GM19025 (cell line): ENCODE measurements at regions not wholly inside any gene's neighbourhood (a gene's known extent, or its start where the extent isn't known, plus 50 kb on each side); places are given as distances from the start of the nearest gene placed in this dataset.

Experiments used
- ATAC-seq: cut with Tn5 transposase; IDR thresholded peaks from one replicate; pipeline ENCODE4 v1.9.1; 2021; ENCODE audit warnings: mild to moderate bottlenecking, low read depth, moderate library complexity; ENCODE audit not compliant: unreplicated experiment

DNA sequence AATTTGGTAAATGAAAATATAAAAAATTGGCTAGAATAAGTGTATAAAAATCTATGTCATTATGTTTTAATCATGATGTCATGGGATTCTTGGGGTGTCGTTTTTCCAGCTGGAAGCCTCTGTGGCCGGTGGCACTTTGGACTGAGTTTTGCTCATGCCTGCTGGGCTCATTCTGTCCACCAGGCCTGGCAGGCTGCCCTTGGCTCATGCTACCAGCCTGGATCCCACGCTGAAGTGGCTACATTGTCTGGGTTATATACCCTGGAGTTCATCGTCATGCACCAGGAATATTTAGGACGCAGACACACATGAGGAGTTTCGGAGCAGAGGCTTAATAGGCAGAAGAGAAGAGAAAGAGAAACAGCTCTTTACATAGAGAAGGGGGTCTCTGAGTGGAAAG lies 1913.7 kb upstream of the WWC1 start:
- no peak for ATAC-seq

DNA sequence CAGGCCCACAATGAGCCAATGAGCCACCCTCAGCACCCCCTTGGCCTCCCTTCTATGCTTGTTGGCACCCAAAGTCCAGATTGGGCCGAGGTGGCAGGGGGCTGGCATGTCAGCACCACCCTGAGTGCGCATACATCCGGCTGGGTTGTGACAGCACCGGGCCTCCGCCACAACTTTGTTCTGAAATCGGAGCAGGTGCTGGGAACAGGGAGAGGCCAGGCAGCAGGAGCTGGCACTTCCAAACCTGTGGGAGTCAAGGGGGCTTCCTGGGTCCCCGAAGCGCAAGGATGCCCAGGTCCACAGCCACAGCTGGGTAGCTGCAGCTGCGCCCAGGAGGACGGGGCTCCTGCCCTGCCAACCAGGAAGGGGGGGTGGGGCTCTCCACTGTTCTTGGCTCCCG lies 1911.9 kb upstream of the WWC1 start:
- ATAC-seq, result no peak

GRCh38 chr5:166382031-166382430 lies 1909.4 kb upstream of the WWC1 start:
- no peak for ATAC-seq

DNA sequence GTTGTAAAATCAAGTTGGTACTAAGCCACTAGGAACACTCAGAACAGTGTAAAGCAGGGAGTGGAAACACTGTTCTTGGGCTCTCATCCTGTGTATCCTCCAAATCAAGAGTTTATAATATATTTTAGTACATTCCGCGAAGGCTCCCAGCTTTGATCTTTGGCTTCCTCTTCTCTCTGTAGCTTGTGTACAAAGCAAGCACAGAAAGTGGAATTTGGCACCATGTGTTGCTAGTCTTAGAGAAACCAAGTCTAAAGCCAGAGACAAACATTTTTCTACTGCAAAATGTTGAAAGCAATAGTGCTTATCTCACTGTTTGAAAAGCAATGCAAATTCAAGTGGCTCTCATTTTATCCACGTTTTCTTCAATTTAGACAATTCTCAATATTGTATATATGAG lies 1893.3 kb upstream of the WWC1 start:
- no peak for ATAC-seq

- no peak for ATAC-seq
Observed at GRCh38 chr5:166399781-166400180, 1891.7 kb upstream of the WWC1 start.

DNA sequence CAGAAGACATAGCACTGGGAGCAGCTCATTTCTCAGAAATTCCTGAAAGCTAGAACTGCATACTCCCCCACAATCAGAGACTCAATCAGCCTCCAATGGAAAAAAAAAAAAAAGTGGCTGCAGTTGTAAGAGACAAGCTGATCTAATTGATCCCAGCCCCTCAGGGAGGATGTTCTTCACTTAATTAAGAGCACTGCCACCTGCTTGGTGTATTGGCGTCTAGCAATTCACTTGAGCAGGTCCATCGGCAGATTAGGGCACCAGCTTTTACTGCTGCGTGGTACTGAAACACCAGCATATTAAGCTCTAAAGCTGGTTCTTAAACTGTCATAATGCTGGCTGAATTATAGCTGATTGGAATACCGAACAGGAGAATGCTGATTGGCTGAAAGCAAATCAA lies 1890.1 kb upstream of the WWC1 start:
- no peak for ATAC-seq

GRCh38 chr5:166412191-166412590 lies 1879.3 kb upstream of the WWC1 start:
- ATAC-seq, result no peak

DNA sequence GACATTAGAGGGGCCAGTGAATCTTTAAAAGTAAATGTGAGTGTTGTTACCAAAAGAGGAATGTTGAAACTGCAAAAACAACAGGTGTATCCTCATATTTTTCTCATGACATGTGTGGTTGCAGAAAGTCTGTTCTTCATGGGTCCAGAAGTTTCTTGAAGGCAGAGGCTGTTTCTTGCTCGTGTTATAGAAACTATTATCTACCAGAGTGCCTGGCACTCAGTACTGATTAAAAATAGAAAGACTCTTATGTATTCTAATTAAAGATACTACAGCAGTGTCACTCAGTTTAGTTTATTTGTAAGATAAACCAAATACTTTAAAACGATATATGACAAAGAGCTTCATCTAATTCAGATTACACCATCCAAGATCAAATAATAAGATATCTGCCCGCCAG lies 1864.2 kb upstream of the WWC1 start:
- no peak for ATAC-seq

GRCh38 chr5:166428264-166428803 lies 1863.1 kb upstream of the WWC1 start:
- no peak for ATAC-seq

GRCh38 chr5:166430491-166431319 lies 1860.7 kb upstream of the WWC1 start:
- ATAC-seq, result no peak

DNA sequence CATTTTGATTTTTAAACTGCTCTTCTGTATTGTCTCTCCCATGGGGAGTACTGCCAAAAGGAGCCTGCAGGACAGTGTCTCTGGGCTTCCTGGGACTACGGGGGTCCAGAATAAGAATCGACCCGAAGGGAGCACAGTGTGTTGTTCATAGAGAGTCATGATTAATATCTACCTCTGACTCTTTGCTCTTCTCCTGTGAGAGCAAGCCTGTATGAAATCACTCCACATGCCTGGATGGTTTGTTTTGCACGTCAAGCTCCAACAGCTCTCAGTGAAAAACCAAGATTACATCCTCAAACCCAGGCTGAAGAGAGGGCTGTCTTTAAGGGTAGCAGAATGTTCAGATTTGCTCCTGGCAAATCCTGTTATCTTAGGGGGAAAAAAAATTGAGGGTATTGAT lies 1860.0 kb upstream of the WWC1 start:
- no peak for ATAC-seq

GRCh38 chr5:166433679-166434078 lies 1857.8 kb upstream of the WWC1 start:
- no peak for ATAC-seq

DNA sequence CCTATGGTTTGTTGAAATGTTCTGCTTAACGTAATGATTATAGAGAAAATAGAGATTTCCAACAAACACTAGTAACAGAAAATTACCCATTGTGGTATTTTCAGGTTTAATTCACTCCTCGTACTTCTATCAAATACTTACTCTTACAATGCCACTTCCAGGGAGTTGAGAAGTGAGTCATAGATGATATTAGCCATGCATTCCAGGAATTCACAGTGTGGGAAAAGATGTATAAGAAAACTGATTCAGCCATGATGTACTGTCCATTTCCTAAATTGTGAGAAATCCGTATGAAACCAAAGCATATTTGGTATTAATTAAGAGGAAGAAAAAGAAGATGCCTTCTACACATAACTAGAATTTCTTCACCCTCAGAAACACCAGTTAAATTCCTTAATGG lies 1854.6 kb upstream of the WWC1 start:
- no peak for ATAC-seq

DNA sequence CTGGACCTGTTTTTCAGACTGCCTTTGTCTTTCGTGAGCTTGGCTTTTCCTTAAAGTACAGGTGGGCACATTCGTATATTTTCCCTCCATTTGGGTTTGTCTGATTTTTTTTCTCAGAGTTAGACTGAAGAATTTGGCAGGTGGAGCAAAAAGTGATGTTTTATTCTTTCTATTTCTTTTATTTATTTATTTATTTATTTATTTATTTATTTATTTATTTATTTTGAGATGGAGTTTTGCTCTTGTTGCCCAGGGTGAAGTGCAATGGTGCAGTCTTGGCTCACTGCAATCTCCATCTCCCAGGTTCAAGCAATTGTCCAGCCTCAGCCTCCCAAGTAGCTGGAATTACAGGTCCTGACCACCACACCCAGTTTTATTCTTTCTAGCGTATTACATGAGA lies 1805.1 kb upstream of the WWC1 start:
- ATAC-seq, result no peak

DNA sequence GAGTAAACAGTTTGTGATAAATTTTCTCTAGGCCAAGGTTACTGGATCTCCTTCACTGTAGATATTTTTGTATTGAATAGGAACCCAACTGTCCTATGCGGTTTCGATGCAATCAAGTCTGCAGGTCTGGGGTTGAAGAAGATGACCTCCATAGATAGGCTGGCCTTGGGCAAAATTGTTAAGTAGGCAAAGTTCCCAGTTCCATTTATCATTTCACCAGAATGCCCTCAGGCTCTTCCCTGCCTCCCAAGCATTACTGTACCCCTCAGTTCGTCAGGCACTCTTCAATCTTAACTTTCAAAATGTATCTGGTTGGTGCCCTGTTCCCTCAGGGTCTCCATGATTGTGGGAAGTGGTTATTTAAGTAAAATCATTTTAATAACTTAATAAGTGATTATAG lies 1802.9 kb upstream of the WWC1 start:
- no peak for ATAC-seq

DNA sequence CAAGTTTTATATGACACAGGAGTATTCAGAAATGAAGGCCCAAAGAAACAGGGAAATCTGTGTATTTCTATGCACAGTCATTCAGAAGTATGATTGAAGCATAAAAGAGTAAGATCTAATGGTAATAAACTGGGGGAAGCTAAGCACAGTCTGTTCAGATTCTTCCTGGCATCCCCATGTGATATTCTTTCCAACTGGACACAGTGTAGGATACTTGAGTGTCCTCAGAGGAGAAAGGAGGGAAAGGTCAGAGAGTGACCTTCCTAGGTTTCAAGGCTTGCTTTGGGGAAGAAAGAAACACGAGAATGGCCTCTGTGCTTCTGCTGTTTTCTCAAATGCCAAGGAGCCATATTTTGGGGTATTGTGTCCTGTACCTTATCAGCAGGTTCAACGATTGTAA lies 1798.4 kb upstream of the WWC1 start:
- no peak for ATAC-seq

- ATAC-seq, result no peak
Observed at GRCh38 chr5:166493612-166494011, 1797.8 kb upstream of the WWC1 start.

- ATAC-seq, result no peak
Observed at GRCh38 chr5:166497496-166498104, 1793.8 kb upstream of the WWC1 start.

DNA sequence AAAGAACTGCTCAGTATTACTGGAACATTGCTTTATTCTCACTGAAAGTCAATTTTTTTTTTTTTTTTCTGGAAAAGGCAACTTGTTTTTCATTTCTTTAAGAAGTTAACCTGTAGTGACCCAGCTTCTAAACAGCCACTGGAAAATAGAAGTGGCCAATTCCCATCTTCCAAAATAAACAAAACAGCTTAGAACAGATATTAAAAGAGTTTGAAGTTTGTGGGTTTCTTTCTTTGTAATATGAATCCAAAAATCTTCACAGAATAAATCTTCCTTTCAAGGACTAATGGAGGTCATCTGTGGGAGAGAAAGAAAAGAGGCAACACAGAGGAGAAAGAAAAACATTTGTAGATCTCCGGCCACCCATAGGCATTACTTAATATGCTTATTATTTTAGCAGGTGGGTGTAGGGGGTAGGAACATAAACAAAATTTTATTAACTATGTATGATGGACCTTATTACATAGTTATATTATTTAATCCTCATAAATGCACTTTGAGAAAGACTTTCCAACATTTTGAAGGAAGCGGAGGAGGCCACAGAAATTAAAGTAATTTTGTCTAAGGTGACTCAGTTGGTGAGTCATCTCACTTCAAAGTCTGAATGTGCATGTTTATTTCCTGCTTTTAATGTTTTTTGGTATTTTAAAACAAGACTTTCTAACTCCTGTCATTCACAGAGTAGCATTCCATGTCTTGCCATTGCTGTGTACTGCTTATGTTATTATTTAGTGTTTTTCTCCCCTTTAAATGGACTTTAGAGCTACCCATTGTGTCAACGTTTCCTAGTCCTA lies 1791.8 kb upstream of the WWC1 start:
- no peak for ATAC-seq

DNA sequence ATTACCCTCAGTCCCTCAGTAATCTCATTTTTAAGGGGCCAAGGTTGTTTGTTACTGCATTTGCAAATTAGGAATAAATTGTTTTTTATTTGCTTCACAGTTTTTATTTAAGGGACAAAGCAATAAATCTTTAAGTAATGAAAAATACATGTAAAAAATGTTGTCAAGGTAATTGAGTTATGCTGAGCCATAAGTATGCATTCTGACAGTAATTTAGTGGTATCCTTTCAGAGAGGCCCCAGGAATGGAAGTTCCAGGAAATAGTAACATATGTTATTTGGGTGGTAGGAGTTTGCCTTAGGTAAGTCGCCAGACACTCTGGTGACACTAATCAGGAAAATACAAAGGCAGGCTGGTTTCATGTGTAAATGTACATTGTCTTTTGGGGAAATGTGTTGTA lies 1787.9 kb upstream of the WWC1 start:
- ATAC-seq, result no peak

- ATAC-seq, result no peak
Observed at GRCh38 chr5:166505067-166505466, 1786.4 kb upstream of the WWC1 start.
